HepG2 (cell line): ENCODE measurements at regions not wholly inside any gene's neighbourhood (a gene's known extent, or its start where the extent isn't known, plus 50 kb on each side); places are given as distances from the start of the nearest gene placed in this dataset.
A peak's percentile ranks its signal among the peaks of the same experiment; 100 is the strongest.

Source experiments
- ATAC-seq: fragments of 200-7000 bp; cut with Tn5 transposase; 3 replicates; pipeline ENCODE4 v1.9.1; 2020; ENCODE audit warnings: mild to moderate bottlenecking, moderate library complexity
- BruUV-seq: library from RNA; stranded (reverse); fragments of 400-500 nt; replicated peaks from 2 replicates; lab custom pipeline; 2021; lab: Mats Ljungman, UMichigan
- CTCF ChIA-PET: fragments of 300-600 bp; formaldehyde crosslinking; extraction: SDS; loops from one replicate; lab custom pipeline; 2021; ENCODE audit warnings: low total read pairs, inconsistent platforms, low intra/inter-chr PET ratio; lab: Yijun Ruan, JAX
- POLR2A ChIA-PET: fragments of 350-600 bp; sonication (Branson Sonifier 250); formaldehyde crosslinking; loops from one replicate; lab custom pipeline; 2020; ENCODE audit warnings: antibody characterized with exemption, inconsistent platforms; lab: Yijun Ruan, JAX
- DNase-seq: peaks from one replicate; pipeline ENCODE4 v3.0.0-alpha.2; 2015; ENCODE audit warnings: low spot score
- FAIRE-seq: peaks from 3 replicates; lab custom pipeline; 2011; peaks lifted over from hg19 to GRCh38; lab: Jason Lieb, UNC
- H2AFZ ChIP-seq: one replicate; pipeline ENCODE4 v1.6.1; 2011; ENCODE audit warnings: low read length, inconsistent platforms
- H3K27ac ChIP-seq: fragments of 300-600 bp; 3 replicates; pipeline ENCODE4 v1.8.0; 2011; ENCODE audit warnings: mixed run types, mild to moderate bottlenecking, mixed read lengths, low read length, inconsistent platforms; ENCODE audit not compliant: insufficient read depth; ENCODE audit errors: extremely low read length
- H3K27me3 ChIP-seq, 2 experiments: fragments of 200-600 bp in 1 of 2; 2 replicates in 1 of 2; 3 replicates in 1 of 2; pipeline versions ENCODE4 v1.6.0 to v1.8.0; 2011; ENCODE audit warnings: low read length in 2 of 2, mild to moderate bottlenecking in 2 of 2, moderate library complexity in 2 of 2, inconsistent platforms in 1 of 2; ENCODE audit not compliant: insufficient read depth in 2 of 2, control insufficient read depth in 1 of 2
- H3K36me3 ChIP-seq, 2 experiments: fragments of 200-600 bp in 1 of 2; replicated peaks in 1 of 2; 2 replicates in 1 of 2; 3 replicates in 1 of 2; pipeline versions ENCODE4 v1.5.1 to v1.8.0; 2011; ENCODE audit warnings: low read length in 2 of 2, inconsistent platforms in 1 of 2; ENCODE audit not compliant: insufficient read depth in 2 of 2, control insufficient read depth in 1 of 2
- H3K4me1 ChIP-seq: 2 replicates; pipeline ENCODE4 v1.5.1; 2012; ENCODE audit warnings: low read length, inconsistent platforms; ENCODE audit not compliant: insufficient read depth
- H3K4me2 ChIP-seq: 2 replicates; pipeline ENCODE4 v1.6.0; 2011; ENCODE audit warnings: low read depth, low read length, inconsistent platforms
- H3K4me3 ChIP-seq, 3 experiments: fragments of 200-600 bp in 1 of 3; sonication (generic), shearing (Covaris generic) in 1 of 3; replicated peaks in 1 of 3; 2 replicates each; pipeline ENCODE4 v1.5.1; 2011 to 2016; ENCODE audit warnings: low read length in 3 of 3, inconsistent platforms in 2 of 3, low read depth in 2 of 3, mild to moderate bottlenecking in 2 of 3, control low read depth in 1 of 3, mixed read lengths in 1 of 3; ENCODE audit not compliant: insufficient read depth in 1 of 3
- H3K79me2 ChIP-seq: one replicate; pipeline ENCODE4 v1.6.1; 2011; ENCODE audit warnings: low read length, inconsistent platforms; ENCODE audit not compliant: insufficient read depth
- H3K9ac ChIP-seq: 2 replicates; pipeline ENCODE4 v1.6.0; 2011; ENCODE audit warnings: mild to moderate bottlenecking, low read depth, low read length, inconsistent platforms; ENCODE audit not compliant: insufficient read depth
- H3K9me3 ChIP-seq: 2 replicates; pipeline ENCODE4 v1.5.1; 2012; ENCODE audit warnings: mild to moderate bottlenecking, low read length
- H4K20me1 ChIP-seq: 2 replicates; pipeline ENCODE4 v1.6.0; 2011; ENCODE audit warnings: inconsistent platforms, mild to moderate bottlenecking, low read length, moderate library complexity; ENCODE audit not compliant: insufficient read depth
- CEBPB ChIP-seq: IDR thresholded peaks from 2 replicates; pipeline ENCODE4 v1.6.1; 2011; ENCODE audit warnings: low read depth, low read length, improper control_type of control experiment, borderline replicate concordance
- CEBPG ChIP-seq: IDR thresholded peaks from 2 replicates; pipeline ENCODE4 v1.6.1; 2016
- EHMT2 ChIP-seq: fragments of 200-600 bp; sonication (generic); IDR thresholded peaks from 2 replicates; pipeline ENCODE4 v1.7.0; 2017; ENCODE audit warnings: antibody characterized with exemption, low read depth, low read length, borderline replicate concordance
- HNF4A ChIP-seq: sonication (generic); formaldehyde crosslinking; IDR thresholded peaks from 2 replicates; pipeline ENCODE4 v1.4.0; 2020; ENCODE audit warnings: missing genetic modification reagents
- KLF11 ChIP-seq: IDR thresholded peaks from 2 replicates; pipeline ENCODE4 v1.6.1; 2016; ENCODE audit warnings: missing compliant biosample characterization
- NCOR1 ChIP-seq: fragments of 200-600 bp; sonication (generic); IDR thresholded peaks from 2 replicates; pipeline ENCODE4 v1.7.0; 2017; ENCODE audit warnings: antibody characterized with exemption, low read length, borderline replicate concordance
- ONECUT2 ChIP-seq: sonication (generic); formaldehyde crosslinking; IDR thresholded peaks from 2 replicates; pipeline ENCODE4 v1.4.0; 2020; ENCODE audit warnings: missing genetic modification reagents
- PAXIP1 ChIP-seq: sonication (generic); formaldehyde crosslinking; conservative IDR thresholded peaks from 2 replicates; pipeline ENCODE4 v1.4.0; 2020; ENCODE audit warnings: mild to moderate bottlenecking, missing genetic modification reagents, moderate library complexity
- REPIN1 ChIP-seq: sonication (generic); formaldehyde crosslinking; IDR thresholded peaks from 2 replicates; pipeline ENCODE4 v1.8.0; 2022; ENCODE audit warnings: missing genetic modification reagents, low read depth, mild to moderate bottlenecking, borderline replicate concordance
- TBX3 ChIP-seq: fragments of 450-650 bp; IDR thresholded peaks from 2 replicates; pipeline ENCODE4 v1.6.1; 2017; ENCODE audit warnings: antibody characterized with exemption, mild to moderate bottlenecking, inconsistent platforms, borderline replicate concordance
- ZBTB21 ChIP-seq: sonication (generic); formaldehyde crosslinking; IDR thresholded peaks from 2 replicates; pipeline ENCODE4 v1.4.0; 2020; ENCODE audit warnings: missing genetic modification reagents
- ZNF235 ChIP-seq: sonication (generic); formaldehyde crosslinking; IDR thresholded peaks from 2 replicates; pipeline ENCODE4 v1.8.1; 2023; ENCODE audit warnings: mild to moderate bottlenecking, missing genetic modification reagents, borderline replicate concordance
- ZNF3 ChIP-seq: IDR thresholded peaks from 2 replicates; pipeline ENCODE4 v1.7.0; 2017; ENCODE audit warnings: inconsistent platforms
- ZNF484 ChIP-seq: sonication (generic); formaldehyde crosslinking; IDR thresholded peaks from 2 replicates; pipeline ENCODE4 v1.5.1; 2020; ENCODE audit warnings: mild to moderate bottlenecking, low read depth, missing genetic modification reagents, borderline replicate concordance
- ZNF761 ChIP-seq: sonication (generic); formaldehyde crosslinking; conservative IDR thresholded peaks from 2 replicates; pipeline ENCODE4 v1.4.0; 2020; ENCODE audit warnings: mild to moderate bottlenecking, missing genetic modification reagents
- WGBS: methylation state at CpG from one replicate; pipeline ENCODE4 v1.1.6; 2017; ENCODE audit warnings: low lambda C conversion rate; 5-methylcytosine and 5-hydroxymethylcytosine counted together
- in situ Hi-C: cut with HindIII; loops from 2 replicates; pipeline ENCODE4 v1.10.0; 2017; ENCODE audit warnings: low pct_unique_long_range_greater_than_20kb; ENCODE audit not compliant: extremely low pct_ligation_motif_present
- intact Hi-C: fragments of 100-400 bp; cut with micrococcal nuclease; formaldehyde crosslinking; loops from one replicate; pipeline ENCODE4 v1.10.0; 2022; ENCODE audit not compliant: unreplicated experiment

- CTCF ChIA-PET, result no interaction called here
- peak; percentile 86 for ATAC-seq
- intact Hi-C loops, result no loop called here
Observed at GRCh38 chr3:111331306-111331705, 210.7 kb upstream of the CD96 start.

More at GRCh38 chr3:111331306-111331705, 210.7 kb upstream of the CD96 start:
- H3K27ac ChIP-seq, result no peak overlapping the region
- 48% methylated on average over 1 of the region's 1 CpG for WGBS
- DNase-seq (no peak), FAIRE-seq (no peak)
- POLR2A ChIA-PET, result no interaction called here
- in situ Hi-C loops, result loop anchor here (10.0 kb wide), 1 partner anchor 317 kb away; no protein-coding TSS in a partner anchor
- BruUV-seq, result no TSS peak
- no peaks in the 10 kb centered on the region for H4K20me1 ChIP-seq
- no peaks in the 10 kb centered on the region for H3K79me2 ChIP-seq
- no peaks in the 10 kb centered on the region for H3K9me3 ChIP-seq
- TF ChIP-seq REPIN1 (CRISPR knock-in tag) (no peak), PAXIP1 (CRISPR knock-in tag) (peak; percentile 16; the same call in 1 of the 2 replicates), EHMT2 (peak; percentile 28; the same call in 1 of the 2 replicates), CEBPG (CRISPR knock-in tag) (0 out of 2 replicates have a peak, but pooled peaks have one; percentile 23), CEBPB (peak; percentile 58; the same call in 1 of the 2 replicates), ZNF484 (CRISPR knock-in tag) (no peak), ZNF3 (CRISPR knock-in tag) (0 out of 2 replicates have a peak, but pooled peaks have one; percentile 30), ZNF235 (CRISPR knock-in tag) (no peak), ONECUT2 (CRISPR knock-in tag) (peak; percentile 64; the same call in 1 of the 2 replicates), KLF11 (CRISPR knock-in tag) (no peak), TBX3 (0 out of 2 replicates have a peak, but pooled peaks have one; percentile 25), ZBTB21 (CRISPR knock-in tag) (no peak), NCOR1 (0 out of 2 replicates have a peak, but pooled peaks have one; percentile 33), ZNF761 (no peak), HNF4A (CRISPR knock-in tag) (peak; percentile 43)
- no peak overlapping the region for H3K4me3 ChIP-seq
- no peak overlapping the region for H3K9ac ChIP-seq
- no peaks in the 10 kb centered on the region for H3K27me3 ChIP-seq
- H3K4me2 ChIP-seq, result no peak overlapping the region
- peaks cover 24% of the 10 kb centered on the region for H3K4me1 ChIP-seq
- H3K36me3 ChIP-seq, result no peaks in the 10 kb centered on the region
- no peak overlapping the region for H2AFZ ChIP-seq
